A549 (cell line): ENCODE measurements at regions not wholly inside any gene's neighbourhood (a gene's known extent, or its start where the extent isn't known, plus 50 kb on each side); places are given as distances from the start of the nearest gene placed in this dataset.

Source experiments
- ATAC-seq, 2 experiments: fragments of 200-7000 bp in 1 of 2; fragments of >200 bp in 1 of 2; cut with Nextera tagmentation in 1 of 2; cut with Tn5 transposase in 1 of 2; 3 replicates each; pipeline versions ENCODE4 v1.8.0 to v1.9.1; 2018 to 2020; ENCODE audit warnings: mild to moderate bottlenecking in 1 of 2, moderate library complexity in 1 of 2
- CTCF ChIA-PET: fragments of 300-600 bp; sonication (Branson Sonifier 250); formaldehyde crosslinking; extraction: SDS; loops from one replicate; lab custom pipeline; 2021; ENCODE audit warnings: antibody characterized with exemption, inconsistent platforms; lab: Yijun Ruan, JAX
- POLR2A ChIA-PET: fragments of 350-600 bp; formaldehyde crosslinking; extraction: SDS; loops from one replicate; lab custom pipeline; 2021; ENCODE audit warnings: antibody characterized with exemption, inconsistent platforms; lab: Yijun Ruan, JAX
- DNase-seq, 2 experiments: peaks; one replicate each; pipeline versions ENCODE4 v3.0.0 to v3.0.0-alpha.2; 2011 to 2016; ENCODE audit warnings: low read depth in 1 of 2, low spot score in 1 of 2
- FAIRE-seq: peaks from 2 replicates; lab custom pipeline; 2011; peaks lifted over from hg19 to GRCh38; lab: Jason Lieb, UNC
- H3K27ac ChIP-seq, 2 experiments: fragments of >200 bp; sonication (Bioruptor Twin); formaldehyde crosslinking; 3 replicates each; pipeline ENCODE4 v1.5.1; 2016 to 2017
- H3K4me1 ChIP-seq: fragments of >200 bp; sonication (Bioruptor Twin); formaldehyde crosslinking; 3 replicates; pipeline ENCODE4 v1.6.1; 2016
- H3K4me2 ChIP-seq: fragments of >200 bp; sonication (Bioruptor Twin); formaldehyde crosslinking; 3 replicates; pipeline ENCODE4 v1.6.1; 2016
- H3K4me3 ChIP-seq: fragments of >200 bp; sonication (Bioruptor Twin); formaldehyde crosslinking; 3 replicates; pipeline ENCODE4 v1.5.1; 2016
- H3K9me3 ChIP-seq: fragments of >200 bp; sonication (Bioruptor Twin); formaldehyde crosslinking; 3 replicates; pipeline ENCODE4 v1.6.1; 2016
- CBX2 ChIP-seq: fragments of 200-600 bp; sonication (generic); IDR thresholded peaks from 2 replicates; pipeline ENCODE4 v1.6.1; 2016; ENCODE audit warnings: low read depth, mild to moderate bottlenecking, borderline replicate concordance
- CHD2 ChIP-seq: fragments of 150-350 bp; IDR thresholded peaks from 2 replicates; pipeline ENCODE4 v1.6.1; 2014; ENCODE audit warnings: low read length; ENCODE audit not compliant: partially characterized antibody
- ESRRA ChIP-seq: fragments of 150-350 bp; IDR thresholded peaks from 2 replicates; pipeline ENCODE4 v1.6.1; 2014; ENCODE audit warnings: mild to moderate bottlenecking, low read length, borderline replicate concordance
- FOSL2 ChIP-seq, 2 experiments: fragments of 450-650 bp in 1 of 2; fragments of >200 bp in 1 of 2; sonication (Bioruptor Twin) in 1 of 2; formaldehyde crosslinking; IDR thresholded peaks; 2 replicates each; pipeline versions ENCODE4 v1.5.0 to v1.6.1; 2016 to 2020; ENCODE audit warnings: mild to moderate bottlenecking in 1 of 2, moderate library complexity in 1 of 2
- HEYL ChIP-seq: fragments of 250-450 bp; sonication (Bioruptor Pico); IDR thresholded peaks from 2 replicates; pipeline ENCODE4 v1.8.0; 2021; ENCODE audit warnings: mild to moderate bottlenecking, moderate library complexity
- HOXB13 ChIP-seq: fragments of 250-450 bp; sonication (Bioruptor Pico); IDR thresholded peaks from 2 replicates; pipeline ENCODE4 v1.5.0; 2020; ENCODE audit warnings: low read depth, mild to moderate bottlenecking, moderate library complexity
- HOXB5 ChIP-seq: fragments of 250-450 bp; sonication (Bioruptor Pico); IDR thresholded peaks from 2 replicates; pipeline ENCODE4 v1.5.0; 2020; ENCODE audit warnings: mild to moderate bottlenecking, moderate library complexity
- JUN ChIP-seq, 2 experiments: fragments of >200 bp; sonication (Bioruptor Twin); formaldehyde crosslinking; IDR thresholded peaks; 2 replicates in 1 of 2; 3 replicates in 1 of 2; pipeline ENCODE4 v1.6.1; 2016 to 2017
- KDM1A ChIP-seq: fragments of 200-600 bp; sonication (generic); IDR thresholded peaks from 2 replicates; pipeline ENCODE4 v1.6.1; 2016; ENCODE audit warnings: low read depth, mild to moderate bottlenecking
- MAFK ChIP-seq: fragments of 450-650 bp; IDR thresholded peaks from 2 replicates; pipeline ENCODE4 v1.6.1; 2014; ENCODE audit not compliant: partially characterized antibody
- NPAS2 ChIP-seq: fragments of 250-450 bp; sonication (Bioruptor Pico); IDR thresholded peaks from 2 replicates; pipeline ENCODE4 v1.8.0; 2022; ENCODE audit warnings: mild to moderate bottlenecking, moderate library complexity, borderline replicate concordance
- NR3C1 ChIP-seq: fragments of >200 bp; sonication (Bioruptor Twin); formaldehyde crosslinking; IDR thresholded peaks from 3 replicates; pipeline ENCODE4 v1.6.1; 2017
- PHF8 ChIP-seq: fragments of 200-600 bp; sonication (generic); IDR thresholded peaks from 2 replicates; pipeline ENCODE4 v1.6.1; 2016; ENCODE audit warnings: low read depth, mild to moderate bottlenecking, antibody characterized with exemption, moderate library complexity, borderline replicate concordance
- POLR2AphosphoS2 ChIP-seq: conservative IDR thresholded peaks from 2 replicates; pipeline ENCODE4 v1.6.1; 2012; ENCODE audit warnings: low read length, improper control_type of control experiment, inconsistent platforms
- RARB ChIP-seq: fragments of 250-450 bp; sonication (Bioruptor Pico); IDR thresholded peaks from 2 replicates; pipeline ENCODE4 v1.8.0; 2021; ENCODE audit warnings: mild to moderate bottlenecking, moderate library complexity
- RNF2 ChIP-seq: fragments of 200-600 bp; sonication (generic); IDR thresholded peaks from 2 replicates; pipeline ENCODE4 v1.6.1; 2016; ENCODE audit warnings: low read depth, mild to moderate bottlenecking, antibody characterized with exemption, moderate library complexity, borderline replicate concordance
- SMC3 ChIP-seq: fragments of >200 bp; sonication (Bioruptor Twin); formaldehyde crosslinking; IDR thresholded peaks from 3 replicates; pipeline ENCODE4 v1.6.1; 2018; ENCODE audit warnings: inconsistent platforms
- SREBF2 ChIP-seq: fragments of 450-650 bp; IDR thresholded peaks from 2 replicates; pipeline ENCODE4 v1.6.1; 2014; ENCODE audit warnings: mild to moderate bottlenecking, moderate library complexity
- ZC3H11A ChIP-seq: fragments of 450-650 bp; IDR thresholded peaks from 2 replicates; pipeline ENCODE4 v1.6.1; 2014; ENCODE audit warnings: antibody characterized with exemption, mild to moderate bottlenecking
- ZFP36 ChIP-seq: fragments of 450-650 bp; IDR thresholded peaks from 2 replicates; pipeline ENCODE4 v1.6.1; 2014; ENCODE audit warnings: borderline replicate concordance; ENCODE audit not compliant: partially characterized antibody
- ZNF302 ChIP-seq: fragments of 250-450 bp; sonication (Bioruptor Pico); IDR thresholded peaks from 2 replicates; pipeline ENCODE4 v1.9.0; 2021; ENCODE audit warnings: inconsistent platforms, mild to moderate bottlenecking, moderate library complexity
- ZSCAN20 ChIP-seq: fragments of 250-450 bp; sonication (Bioruptor Pico); IDR thresholded peaks from 2 replicates; pipeline ENCODE4 v1.8.0; 2022; ENCODE audit warnings: mild to moderate bottlenecking, moderate library complexity
- WGBS: methylation state at CpG from one replicate; pipeline ENCODE4 v1.1.6; 2017; ENCODE audit errors: missing lambda C conversion rate; 5-methylcytosine and 5-hydroxymethylcytosine counted together
- TF ChIP-seq, protein P1 (sequence below): fragments of 250-450 bp; sonication (Bioruptor Pico); IDR thresholded peaks from 2 replicates; pipeline ENCODE4 v1.5.0; 2020; ENCODE audit warnings: low read depth, mild to moderate bottlenecking, moderate library complexity
- TF ChIP-seq, protein P2 (sequence below): IDR thresholded peaks from 2 replicates; pipeline ENCODE4 v1.6.1; 2012
- TF ChIP-seq, protein P3 (sequence below): fragments of 200-600 bp; sonication (generic); IDR thresholded peaks from 2 replicates; pipeline ENCODE4 v1.6.1; 2016; ENCODE audit warnings: antibody characterized with exemption, mild to moderate bottlenecking, moderate library complexity
- TF ChIP-seq, protein P4 (sequence below): fragments of >200 bp; sonication (Bioruptor Twin); formaldehyde crosslinking; IDR thresholded peaks from 3 replicates; pipeline ENCODE4 v1.6.1; 2016

DNA sequence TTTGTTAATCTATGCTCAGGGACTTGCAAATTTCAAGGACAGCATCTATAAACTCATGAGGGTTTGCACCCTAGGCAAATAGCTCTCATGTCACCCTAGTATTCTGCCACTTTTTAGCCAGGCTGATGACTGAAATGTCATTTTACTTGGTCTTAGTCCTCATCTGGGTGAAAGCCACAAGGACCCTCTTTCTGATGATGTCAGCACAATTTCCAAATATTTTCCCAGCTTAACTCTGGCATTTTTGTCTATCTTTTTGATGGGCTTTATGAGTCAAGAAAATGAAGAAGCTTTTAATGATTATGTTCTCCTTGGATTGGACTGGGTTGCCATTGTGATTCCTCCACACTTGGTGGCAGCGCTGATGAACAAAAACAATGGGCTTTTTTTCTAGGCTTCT is 420.1 kb upstream of the BTBD3 start:
- H3K9me3 ChIP-seq: no peaks in the 10 kb centered on the region
- ATAC-seq (no peak), FAIRE-seq (peak; percentile 13), DNase-seq (no peak)
- no peak overlapping the region for H3K27ac ChIP-seq
- peaks cover 22% of the 10 kb centered on the region for H3K4me1 ChIP-seq
- POLR2A ChIA-PET: no interaction called here
- CTCF ChIA-PET: no interaction called here
- H3K4me2 ChIP-seq: no peak overlapping the region
- TF ChIP-seq RARB (CRISPR knock-in tag) (no peak), SREBF2 (no peak), JUN (IDR thresholded peaks at IDR 0.05) (no peak), HOXB13 (CRISPR knock-in tag) (no peak), MAFK (peak; percentile 99), KDM1A (no peak)
- no peak overlapping the region for H3K4me3 ChIP-seq
- WGBS: 93% methylated on average over 1 of the region's 1 CpG

DNA sequence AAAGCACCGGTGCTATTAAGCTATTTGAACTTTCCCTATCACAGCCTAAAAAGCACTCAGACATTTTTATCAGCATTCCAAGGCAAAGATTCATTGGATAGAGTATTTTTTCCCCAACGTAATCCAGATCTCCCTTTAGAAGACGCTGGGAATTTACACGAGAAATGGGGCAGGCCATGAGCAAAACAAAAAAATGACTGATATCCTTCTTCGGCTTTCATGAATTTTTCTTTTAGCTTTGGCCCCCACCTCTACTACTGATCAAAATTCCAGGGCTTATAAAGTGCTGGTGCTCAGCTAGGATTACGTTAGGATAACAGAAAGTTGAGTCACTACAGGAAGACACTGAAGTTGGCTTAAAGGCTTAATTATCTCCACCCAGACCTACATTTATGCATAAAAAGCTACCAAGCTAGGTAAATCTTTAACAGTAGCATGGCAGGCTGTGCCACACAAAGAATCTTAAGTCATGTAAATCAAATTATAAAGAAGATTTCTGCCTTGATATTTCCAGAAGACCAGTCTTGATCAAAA is 418.5 kb upstream of the BTBD3 start:
- H3K4me3 ChIP-seq: no peak overlapping the region
- no peaks in the 10 kb centered on the region for H3K9me3 ChIP-seq
- ATAC-seq (no peak), FAIRE-seq (peak; percentile 73), DNase-seq (no peak)
- peak overlapping the region; percentile 36 for H3K4me2 ChIP-seq
- peaks cover 22% of the 10 kb centered on the region for H3K4me1 ChIP-seq
- TF ChIP-seq HEYL (CRISPR knock-in tag) (no peak), RNF2 (no peak), SMC3 (no peak), ZFP36 (no peak), HOXB5 (CRISPR knock-in tag) (no peak)
- TF ChIP-seq, protein P1, sequence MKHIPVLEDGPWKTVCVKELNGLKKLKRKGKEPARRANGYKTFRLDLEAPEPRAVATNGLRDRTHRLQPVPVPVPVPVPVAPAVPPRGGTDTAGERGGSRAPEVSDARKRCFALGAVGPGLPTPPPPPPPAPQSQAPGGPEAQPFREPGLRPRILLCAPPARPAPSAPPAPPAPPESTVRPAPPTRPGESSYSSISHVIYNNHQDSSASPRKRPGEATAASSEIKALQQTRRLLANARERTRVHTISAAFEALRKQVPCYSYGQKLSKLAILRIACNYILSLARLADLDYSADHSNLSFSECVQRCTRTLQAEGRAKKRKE (CRISPR knock-in tag): no peak
- 53% methylated on average over 6 of the region's 6 CpGs for WGBS
- CTCF ChIA-PET: interaction anchor here (1.2 to 1.4 kb wide), 2 partner anchors 28 to 40 kb away, joined by 3 read pairs; no protein-coding TSS in a partner anchor
- POLR2A ChIA-PET: no interaction called here
- H3K27ac ChIP-seq: peak overlapping the region in 1 of 2 experiments; percentile 37; a peak in 1 of 6 replicates

DNA sequence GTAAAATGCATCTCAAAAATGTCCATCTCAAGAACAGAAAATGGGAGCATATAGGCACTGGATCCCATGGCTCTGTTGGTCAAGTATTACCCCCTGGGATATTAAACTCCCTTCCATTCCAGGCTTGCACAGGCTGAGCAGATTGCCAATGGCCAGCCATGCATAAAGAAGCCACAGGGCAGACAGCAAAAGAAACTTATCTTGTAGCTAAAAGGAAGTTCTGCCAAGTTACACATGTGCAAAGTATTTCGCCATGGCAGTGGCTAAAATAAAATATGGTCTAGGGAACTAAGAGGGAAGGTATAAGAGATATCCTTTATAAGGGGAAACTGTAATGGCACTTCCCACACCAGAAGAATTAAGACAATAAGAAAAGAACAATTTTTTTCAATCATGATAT is 415.6 kb upstream of the BTBD3 start:
- WGBS: 77% methylated on average over 1 of the region's 1 CpG
- Histone ChIP-seq H3K27ac (no peak overlapping the region), H3K4me2 (no peak overlapping the region), H3K9me3 (no peaks in the 10 kb centered on the region), H3K4me1 (peaks cover 10% of the 10 kb centered on the region), H3K4me3 (no peak overlapping the region)
- ChIA-PET POLR2A (no interaction called here), CTCF (no interaction called here)
- no peak for FAIRE-seq
- no peak for DNase-seq
- no peak for ATAC-seq
- TF ChIP-seq, protein P2, sequence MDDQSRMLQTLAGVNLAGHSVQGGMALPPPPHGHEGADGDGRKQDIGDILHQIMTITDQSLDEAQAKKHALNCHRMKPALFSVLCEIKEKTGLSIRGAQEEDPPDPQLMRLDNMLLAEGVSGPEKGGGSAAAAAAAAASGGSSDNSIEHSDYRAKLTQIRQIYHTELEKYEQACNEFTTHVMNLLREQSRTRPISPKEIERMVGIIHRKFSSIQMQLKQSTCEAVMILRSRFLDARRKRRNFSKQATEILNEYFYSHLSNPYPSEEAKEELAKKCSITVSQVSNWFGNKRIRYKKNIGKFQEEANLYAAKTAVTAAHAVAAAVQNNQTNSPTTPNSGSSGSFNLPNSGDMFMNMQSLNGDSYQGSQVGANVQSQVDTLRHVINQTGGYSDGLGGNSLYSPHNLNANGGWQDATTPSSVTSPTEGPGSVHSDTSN: no peak
- TF ChIP-seq ZFP36 (no peak), ZNF302 (no peak), SMC3 (no peak), NR3C1 (no peak), FOSL2 (IDR thresholded peaks at IDR 0.05) (no peak), FOSL2 (CRISPR knock-in tag; IDR thresholded peaks at IDR 0.05) (no peak), CHD2 (no peak), RARB (CRISPR knock-in tag) (no peak), CBX2 (no peak), ZC3H11A (no peak), POLR2AphosphoS2 (no peak), ESRRA (no peak), NPAS2 (CRISPR knock-in tag) (no peak), ZSCAN20 (CRISPR knock-in tag) (no peak), PHF8 (no peak)
- TF ChIP-seq, protein P3, sequence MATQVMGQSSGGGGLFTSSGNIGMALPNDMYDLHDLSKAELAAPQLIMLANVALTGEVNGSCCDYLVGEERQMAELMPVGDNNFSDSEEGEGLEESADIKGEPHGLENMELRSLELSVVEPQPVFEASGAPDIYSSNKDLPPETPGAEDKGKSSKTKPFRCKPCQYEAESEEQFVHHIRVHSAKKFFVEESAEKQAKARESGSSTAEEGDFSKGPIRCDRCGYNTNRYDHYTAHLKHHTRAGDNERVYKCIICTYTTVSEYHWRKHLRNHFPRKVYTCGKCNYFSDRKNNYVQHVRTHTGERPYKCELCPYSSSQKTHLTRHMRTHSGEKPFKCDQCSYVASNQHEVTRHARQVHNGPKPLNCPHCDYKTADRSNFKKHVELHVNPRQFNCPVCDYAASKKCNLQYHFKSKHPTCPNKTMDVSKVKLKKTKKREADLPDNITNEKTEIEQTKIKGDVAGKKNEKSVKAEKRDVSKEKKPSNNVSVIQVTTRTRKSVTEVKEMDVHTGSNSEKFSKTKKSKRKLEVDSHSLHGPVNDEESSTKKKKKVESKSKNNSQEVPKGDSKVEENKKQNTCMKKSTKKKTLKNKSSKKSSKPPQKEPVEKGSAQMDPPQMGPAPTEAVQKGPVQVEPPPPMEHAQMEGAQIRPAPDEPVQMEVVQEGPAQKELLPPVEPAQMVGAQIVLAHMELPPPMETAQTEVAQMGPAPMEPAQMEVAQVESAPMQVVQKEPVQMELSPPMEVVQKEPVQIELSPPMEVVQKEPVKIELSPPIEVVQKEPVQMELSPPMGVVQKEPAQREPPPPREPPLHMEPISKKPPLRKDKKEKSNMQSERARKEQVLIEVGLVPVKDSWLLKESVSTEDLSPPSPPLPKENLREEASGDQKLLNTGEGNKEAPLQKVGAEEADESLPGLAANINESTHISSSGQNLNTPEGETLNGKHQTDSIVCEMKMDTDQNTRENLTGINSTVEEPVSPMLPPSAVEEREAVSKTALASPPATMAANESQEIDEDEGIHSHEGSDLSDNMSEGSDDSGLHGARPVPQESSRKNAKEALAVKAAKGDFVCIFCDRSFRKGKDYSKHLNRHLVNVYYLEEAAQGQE: no peak
- TF ChIP-seq, protein P4, sequence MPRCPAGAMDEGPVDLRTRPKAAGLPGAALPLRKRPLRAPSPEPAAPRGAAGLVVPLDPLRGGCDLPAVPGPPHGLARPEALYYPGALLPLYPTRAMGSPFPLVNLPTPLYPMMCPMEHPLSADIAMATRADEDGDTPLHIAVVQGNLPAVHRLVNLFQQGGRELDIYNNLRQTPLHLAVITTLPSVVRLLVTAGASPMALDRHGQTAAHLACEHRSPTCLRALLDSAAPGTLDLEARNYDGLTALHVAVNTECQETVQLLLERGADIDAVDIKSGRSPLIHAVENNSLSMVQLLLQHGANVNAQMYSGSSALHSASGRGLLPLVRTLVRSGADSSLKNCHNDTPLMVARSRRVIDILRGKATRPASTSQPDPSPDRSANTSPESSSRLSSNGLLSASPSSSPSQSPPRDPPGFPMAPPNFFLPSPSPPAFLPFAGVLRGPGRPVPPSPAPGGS: no peak
- TF ChIP-seq, protein P1 (CRISPR knock-in tag): no peak
